GM18520 (cell line): ENCODE measurements at regions not wholly inside any gene's neighbourhood (a gene's known extent, or its start where the extent isn't known, plus 50 kb on each side); places are given as distances from the start of the nearest gene placed in this dataset.
"Not testable (repeated sequence)": the region's sequence is repeated elsewhere in the genome, so short reads cannot be mapped to it uniquely, and the experiment has no call there.

Source experiments
- ATAC-seq: cut with Tn5 transposase; IDR thresholded peaks from one replicate; pipeline ENCODE4 v1.9.1; 2021; ENCODE audit not compliant: unreplicated experiment

GRCh38 chr14:43735932-43736331 is 771.2 kb downstream of the FSCB start:
- ATAC-seq, result no peak

GRCh38 chr14:43729143-43729542 is 777.9 kb downstream of the FSCB start:
- no peak for ATAC-seq

GRCh38 chr14:43706900-43707299 is 800.2 kb downstream of the FSCB start:
- ATAC-seq, result no peak

- ATAC-seq, result not testable (repeated sequence)
Measured at GRCh38 chr14:43698561-43699284, 808.4 kb downstream of the FSCB start.

- no peak for ATAC-seq
Measured at GRCh38 chr14:43697003-43697402, 810.1 kb downstream of the FSCB start.

- ATAC-seq, result no peak
Measured at GRCh38 chr14:43692706-43693105, 814.4 kb downstream of the FSCB start.

GRCh38 chr14:43687921-43688320 is 819.2 kb downstream of the FSCB start:
- no peak for ATAC-seq

- no peak for ATAC-seq
Measured at GRCh38 chr14:43677581-43677980, 829.5 kb downstream of the FSCB start.

GRCh38 chr14:43674273-43674672 is 832.8 kb downstream of the FSCB start:
- no peak for ATAC-seq

GRCh38 chr14:43671716-43672485 is 835.2 kb downstream of the FSCB start:
- ATAC-seq, result no peak

- no peak for ATAC-seq
Measured at GRCh38 chr14:43669355-43669754, 837.7 kb downstream of the FSCB start.

GRCh38 chr14:43665570-43666267 is 841.4 kb downstream of the FSCB start:
- no peak for ATAC-seq

- ATAC-seq, result not testable (repeated sequence)
Measured at GRCh38 chr14:43655194-43655593, 851.9 kb downstream of the FSCB start.

GRCh38 chr14:43651896-43652295 is 855.2 kb downstream of the FSCB start:
- ATAC-seq, result no peak

GRCh38 chr14:43651185-43651787 is 855.8 kb downstream of the FSCB start:
- no peak for ATAC-seq

- ATAC-seq, result no peak
Measured at GRCh38 chr14:43649508-43649907, 857.6 kb downstream of the FSCB start.

- ATAC-seq, result no peak
Measured at GRCh38 chr14:43647302-43647701, 859.8 kb downstream of the FSCB start.

- ATAC-seq, result no peak
Measured at GRCh38 chr14:43640718-43641267, 866.3 kb downstream of the FSCB start.

GRCh38 chr14:43625294-43625693 is 881.8 kb downstream of the FSCB start:
- no peak for ATAC-seq

GRCh38 chr14:43621282-43621681 is 885.8 kb downstream of the FSCB start:
- peak; percentile 73 for ATAC-seq
